Panc1 (cell line): ENCODE measurements at regions not wholly inside any gene's neighbourhood (a gene's known extent, or its start where the extent isn't known, plus 50 kb on each side); places are given as distances from the start of the nearest gene placed in this dataset.

Source experiments
- SIN3A ChIP-seq: IDR thresholded peaks from 2 replicates; pipeline ENCODE4 v1.6.1; 2012; ENCODE audit warnings: low read depth, mild to moderate bottlenecking, low read length, moderate library complexity, borderline replicate concordance; ENCODE audit not compliant: insufficient read depth
- TF ChIP-seq, protein P1 (sequence below): fragments of 450-650 bp; IDR thresholded peaks from 2 replicates; pipeline ENCODE4 v1.5.1; 2017; ENCODE audit warnings: mild to moderate bottlenecking
- TF ChIP-seq, protein P2 (sequence below), 2 experiments: IDR thresholded peaks; 2 replicates each; pipeline ENCODE4 v1.6.1; 2011 to 2012; ENCODE audit warnings: low read depth in 2 of 2, control low read depth in 1 of 2, low read length in 1 of 2, mild to moderate bottlenecking in 1 of 2, moderate library complexity in 1 of 2; ENCODE audit not compliant: insufficient read depth in 1 of 2

DNA sequence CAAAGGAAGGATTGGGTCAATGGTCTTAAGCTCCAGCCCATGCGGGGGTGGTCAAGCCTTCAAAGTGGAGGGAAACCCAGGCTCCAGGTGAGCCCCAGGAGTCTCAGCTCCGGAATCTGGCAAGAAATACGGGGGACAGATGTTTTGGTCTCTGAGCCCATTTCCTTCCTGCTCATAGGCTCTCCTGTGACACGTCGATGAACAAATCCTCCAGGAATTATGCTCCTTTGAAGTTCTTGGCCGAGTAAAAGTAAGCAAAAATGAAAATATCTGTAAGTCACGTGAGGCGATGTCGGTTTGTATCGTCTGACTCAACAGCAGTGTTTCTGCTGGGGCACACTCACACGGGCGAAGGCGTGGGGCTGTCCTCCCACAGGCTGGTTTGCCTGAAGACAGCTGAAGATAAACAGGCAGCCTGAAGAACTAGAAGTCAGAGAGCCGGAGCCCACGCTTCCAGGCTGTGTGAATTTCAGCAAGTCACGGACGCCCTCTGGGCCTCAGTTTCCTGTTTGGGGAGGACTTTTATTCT, 52.6 kb upstream of the SMNDC1 start:
- TF ChIP-seq, protein P1, sequence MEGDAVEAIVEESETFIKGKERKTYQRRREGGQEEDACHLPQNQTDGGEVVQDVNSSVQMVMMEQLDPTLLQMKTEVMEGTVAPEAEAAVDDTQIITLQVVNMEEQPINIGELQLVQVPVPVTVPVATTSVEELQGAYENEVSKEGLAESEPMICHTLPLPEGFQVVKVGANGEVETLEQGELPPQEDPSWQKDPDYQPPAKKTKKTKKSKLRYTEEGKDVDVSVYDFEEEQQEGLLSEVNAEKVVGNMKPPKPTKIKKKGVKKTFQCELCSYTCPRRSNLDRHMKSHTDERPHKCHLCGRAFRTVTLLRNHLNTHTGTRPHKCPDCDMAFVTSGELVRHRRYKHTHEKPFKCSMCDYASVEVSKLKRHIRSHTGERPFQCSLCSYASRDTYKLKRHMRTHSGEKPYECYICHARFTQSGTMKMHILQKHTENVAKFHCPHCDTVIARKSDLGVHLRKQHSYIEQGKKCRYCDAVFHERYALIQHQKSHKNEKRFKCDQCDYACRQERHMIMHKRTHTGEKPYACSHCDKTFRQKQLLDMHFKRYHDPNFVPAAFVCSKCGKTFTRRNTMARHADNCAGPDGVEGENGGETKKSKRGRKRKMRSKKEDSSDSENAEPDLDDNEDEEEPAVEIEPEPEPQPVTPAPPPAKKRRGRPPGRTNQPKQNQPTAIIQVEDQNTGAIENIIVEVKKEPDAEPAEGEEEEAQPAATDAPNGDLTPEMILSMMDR, result no peak
- no peak for TF ChIP-seq SIN3A
- TF ChIP-seq, protein P2, sequence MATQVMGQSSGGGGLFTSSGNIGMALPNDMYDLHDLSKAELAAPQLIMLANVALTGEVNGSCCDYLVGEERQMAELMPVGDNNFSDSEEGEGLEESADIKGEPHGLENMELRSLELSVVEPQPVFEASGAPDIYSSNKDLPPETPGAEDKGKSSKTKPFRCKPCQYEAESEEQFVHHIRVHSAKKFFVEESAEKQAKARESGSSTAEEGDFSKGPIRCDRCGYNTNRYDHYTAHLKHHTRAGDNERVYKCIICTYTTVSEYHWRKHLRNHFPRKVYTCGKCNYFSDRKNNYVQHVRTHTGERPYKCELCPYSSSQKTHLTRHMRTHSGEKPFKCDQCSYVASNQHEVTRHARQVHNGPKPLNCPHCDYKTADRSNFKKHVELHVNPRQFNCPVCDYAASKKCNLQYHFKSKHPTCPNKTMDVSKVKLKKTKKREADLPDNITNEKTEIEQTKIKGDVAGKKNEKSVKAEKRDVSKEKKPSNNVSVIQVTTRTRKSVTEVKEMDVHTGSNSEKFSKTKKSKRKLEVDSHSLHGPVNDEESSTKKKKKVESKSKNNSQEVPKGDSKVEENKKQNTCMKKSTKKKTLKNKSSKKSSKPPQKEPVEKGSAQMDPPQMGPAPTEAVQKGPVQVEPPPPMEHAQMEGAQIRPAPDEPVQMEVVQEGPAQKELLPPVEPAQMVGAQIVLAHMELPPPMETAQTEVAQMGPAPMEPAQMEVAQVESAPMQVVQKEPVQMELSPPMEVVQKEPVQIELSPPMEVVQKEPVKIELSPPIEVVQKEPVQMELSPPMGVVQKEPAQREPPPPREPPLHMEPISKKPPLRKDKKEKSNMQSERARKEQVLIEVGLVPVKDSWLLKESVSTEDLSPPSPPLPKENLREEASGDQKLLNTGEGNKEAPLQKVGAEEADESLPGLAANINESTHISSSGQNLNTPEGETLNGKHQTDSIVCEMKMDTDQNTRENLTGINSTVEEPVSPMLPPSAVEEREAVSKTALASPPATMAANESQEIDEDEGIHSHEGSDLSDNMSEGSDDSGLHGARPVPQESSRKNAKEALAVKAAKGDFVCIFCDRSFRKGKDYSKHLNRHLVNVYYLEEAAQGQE (IDR thresholded peaks at IDR 0.05; ENCODE audit: insufficient read depth in 1 of 2, low read depth in 2 of 2, low read length in 1 of 2), result no peak
